Endothelial cell of umbilical vein (primary cell): ENCODE measurements at regions not wholly inside any gene's neighbourhood (a gene's known extent, or its start where the extent isn't known, plus 50 kb on each side); places are given as distances from the start of the nearest gene placed in this dataset.

Source experiments
- BruUV-seq: library from RNA; stranded (reverse); fragments of 400-500 nt; replicated peaks from 2 replicates; lab custom pipeline; 2021; lab: Mats Ljungman, UMichigan
- CTCF ChIA-PET: fragments of 300-600, 350-600 bp; sonication (Branson Sonifier 250); formaldehyde crosslinking; loops from one replicate; lab custom pipeline; 2021; ENCODE audit warnings: antibody characterized with exemption, inconsistent platforms; lab: Charles Lee
- POLR2A ChIA-PET: fragments of 300-600, 350-600 bp; sonication (Branson Sonifier 250); formaldehyde crosslinking; loops from one replicate; lab custom pipeline; 2021; ENCODE audit warnings: antibody characterized with exemption, inconsistent platforms; lab: Charles Lee
- DNase-seq: peaks from one replicate; pipeline ENCODE4 v3.0.0-alpha.2; 2011; ENCODE audit warnings: low read depth, low spot score
- FAIRE-seq: peaks from 2 replicates; lab custom pipeline; 2011; peaks lifted over from hg19 to GRCh38; lab: Jason Lieb, UNC
- H2AFZ ChIP-seq: 2 replicates; pipeline ENCODE4 v1.6.0; 2012; ENCODE audit warnings: low read depth, low read length, control low read depth, inconsistent platforms
- H3K27ac ChIP-seq: 2 replicates; pipeline ENCODE4 v1.5.1; 2011; ENCODE audit warnings: low read depth, mild to moderate bottlenecking, control low read depth, low read length, moderate library complexity; ENCODE audit not compliant: insufficient read depth
- H3K27me3 ChIP-seq, 2 experiments: 2 replicates each; pipeline versions ENCODE4 v1.6.0 to v1.6.1; 2011; ENCODE audit warnings: low read length in 2 of 2, mixed read lengths in 1 of 2; ENCODE audit not compliant: control insufficient read depth in 2 of 2, insufficient read depth in 2 of 2
- H3K36me3 ChIP-seq, 2 experiments: 2 replicates in 1 of 2; 3 replicates in 1 of 2; pipeline ENCODE4 v1.5.1; 2011; ENCODE audit warnings: low read length in 2 of 2, mild to moderate bottlenecking in 1 of 2, moderate library complexity in 1 of 2; ENCODE audit not compliant: control insufficient read depth in 2 of 2, insufficient read depth in 2 of 2; ENCODE audit errors: extremely low read depth in 1 of 2
- H3K4me1 ChIP-seq: 3 replicates; pipeline ENCODE4 v1.5.1; 2011; ENCODE audit warnings: mild to moderate bottlenecking, low read length; ENCODE audit not compliant: control insufficient read depth, insufficient read depth; ENCODE audit errors: extremely low read depth
- H3K4me2 ChIP-seq: 2 replicates; pipeline ENCODE4 v1.6.1; 2011; ENCODE audit warnings: low read length, control low read depth, mixed read lengths; ENCODE audit not compliant: insufficient read depth
- H3K4me3 ChIP-seq, 3 experiments: fragments of 200-600 bp in 1 of 3; sonication (generic), shearing (Covaris generic) in 1 of 3; replicated peaks in 1 of 3; 2 replicates each; pipeline ENCODE4 v1.5.1; 2011 to 2016; ENCODE audit warnings: control low read depth in 3 of 3, low read length in 3 of 3, mild to moderate bottlenecking in 2 of 3, inconsistent platforms in 1 of 3, low read depth in 1 of 3, moderate library complexity in 1 of 3; ENCODE audit not compliant: insufficient read depth in 1 of 3
- H3K79me2 ChIP-seq: 2 replicates; pipeline ENCODE4 v1.6.0; 2012; ENCODE audit warnings: low read length, inconsistent platforms; ENCODE audit not compliant: control insufficient read depth, insufficient read depth
- H3K9ac ChIP-seq: replicated peaks from 2 replicates; pipeline ENCODE3; 2011; ENCODE audit warnings: low read length, control low read depth; ENCODE audit not compliant: insufficient read depth; ENCODE audit errors: extremely low read depth
- H3K9me1 ChIP-seq: replicated peaks from 3 replicates; pipeline ENCODE4 v1.6.0; 2011; ENCODE audit warnings: mild to moderate bottlenecking, low read length; ENCODE audit not compliant: control insufficient read depth, insufficient read depth; ENCODE audit errors: extremely low read depth
- H3K9me3 ChIP-seq: replicated peaks from 2 replicates; pipeline ENCODE4 v1.5.1; 2012; ENCODE audit warnings: low read length, inconsistent platforms; ENCODE audit not compliant: control insufficient read depth, insufficient read depth
- H4K20me1 ChIP-seq: replicated peaks from 2 replicates; pipeline ENCODE3; 2011; ENCODE audit warnings: mild to moderate bottlenecking, low read length; ENCODE audit not compliant: control insufficient read depth, insufficient read depth; ENCODE audit errors: extremely low read depth
- CTCF ChIP-seq, 2 donors: IDR thresholded peaks; 1 replicate in 1 of 2; 2 replicates in 1 of 2; pipeline ENCODE4 v1.5.1; 2011; ENCODE audit warnings: low read length in 2 of 2, mild to moderate bottlenecking in 2 of 2, moderate library complexity in 2 of 2, control low read depth in 1 of 2, inconsistent platforms in 1 of 2, low read depth in 1 of 2; ENCODE audit not compliant: insufficient read depth in 1 of 2; ENCODE audit errors: extremely low read depth in 1 of 2
- EZH2 ChIP-seq: IDR thresholded peaks from 2 replicates; pipeline ENCODE4 v1.6.1; 2012; ENCODE audit warnings: borderline replicate concordance, low read depth, mild to moderate bottlenecking, moderate library complexity, low read length, inconsistent platforms; ENCODE audit not compliant: severe bottlenecking
- FOS ChIP-seq: IDR thresholded peaks from 2 replicates; pipeline ENCODE4 v1.6.1; 2011; ENCODE audit warnings: mild to moderate bottlenecking, low read length, moderate library complexity, borderline replicate concordance; ENCODE audit not compliant: insufficient read depth
- GATA2 ChIP-seq: IDR thresholded peaks from 2 replicates; pipeline ENCODE4 v1.7.0; 2011; ENCODE audit warnings: low read depth, mild to moderate bottlenecking, moderate library complexity, mixed read lengths, low read length; ENCODE audit not compliant: insufficient read length, insufficient read depth
- JUN ChIP-seq: IDR thresholded peaks from 2 replicates; pipeline ENCODE4 v1.6.1; 2011; ENCODE audit warnings: borderline replicate concordance, low read depth; ENCODE audit not compliant: insufficient read length, insufficient read depth
- MAX ChIP-seq: IDR thresholded peaks from 2 replicates; pipeline ENCODE4 v1.6.1; 2011; ENCODE audit not compliant: insufficient read depth, insufficient read length
- MYC ChIP-seq: IDR thresholded peaks from one replicate; pipeline ENCODE4 v1.6.1; 2011; ENCODE audit warnings: mild to moderate bottlenecking, low read depth, low read length
- POLR2A ChIP-seq: IDR thresholded peaks from 2 replicates; pipeline ENCODE4 v1.6.1; 2012; ENCODE audit warnings: low read depth, mild to moderate bottlenecking, control low read depth, low read length
- POLR2AphosphoS5 ChIP-seq: IDR thresholded peaks from 2 replicates; pipeline ENCODE4 v1.6.1; 2012; ENCODE audit warnings: low read depth, mild to moderate bottlenecking, control low read depth, low read length, moderate library complexity; ENCODE audit not compliant: insufficient read depth
- dilution Hi-C: fragments of 300-500 bp; cut with MboI; formaldehyde crosslinking; loops from one replicate; pipeline ENCODE4 v1.15.0; 2019; ENCODE audit warnings: low sequenced_read_pairs; ENCODE audit not compliant: extremely low pct_ligation_motif_present
- intact Hi-C: fragments of 100-400 bp; cut with micrococcal nuclease; formaldehyde crosslinking; loops from one replicate; pipeline ENCODE4 v1.10.0; 2022

DNA sequence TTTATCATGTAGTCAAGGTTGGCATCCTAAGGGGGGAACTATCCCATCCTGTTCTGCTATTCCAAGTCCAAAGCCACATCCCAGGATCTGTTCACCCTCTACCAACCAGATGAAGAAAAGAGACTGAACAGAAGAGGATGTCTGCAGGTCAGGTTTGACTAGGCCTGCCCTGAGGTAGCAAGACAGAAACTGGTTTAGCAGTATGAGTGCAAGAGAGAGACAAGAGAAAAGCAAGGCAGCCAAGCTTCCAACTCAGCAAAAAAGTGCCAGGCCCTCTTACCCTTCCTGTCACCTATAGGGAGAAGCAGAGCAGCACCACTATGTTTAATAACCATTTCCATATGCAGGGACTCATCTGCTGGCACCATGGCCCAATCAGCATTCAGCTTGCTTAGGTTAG lies 320.8 kb upstream of the DUSP10 start:
- ChIA-PET CTCF (no interaction called here), POLR2A (no interaction called here)
- no peaks in the 10 kb centered on the region for H3K9me3 ChIP-seq
- TF ChIP-seq FOS (no peak), MAX (no peak), POLR2AphosphoS5 (no peak), EZH2 (no peak), CTCF (IDR thresholded peaks at IDR 0.05; ENCODE audit: extremely low read depth in 1 of 2, insufficient read depth in 1 of 2, low read depth in 1 of 2, low read length in 2 of 2) (no peak), MYC (no peak), JUN (no peak), POLR2A (no peak), GATA2 (no peak)
- intact Hi-C loops (no loop called here), dilution Hi-C loops (no loop called here)
- no peaks in the 10 kb centered on the region for H3K9me1 ChIP-seq
- no peaks in the 10 kb centered on the region for H3K4me1 ChIP-seq
- no peak overlapping the region for H3K4me3 ChIP-seq
- no peak overlapping the region for H3K9ac ChIP-seq
- H3K4me2 ChIP-seq: no peak overlapping the region
- H3K79me2 ChIP-seq: no peaks in the 10 kb centered on the region
- FAIRE-seq (no peak), DNase-seq (no peak)
- no TSS peak for BruUV-seq
- H3K27me3 ChIP-seq: no peaks in the 10 kb centered on the region
- no peaks in the 10 kb centered on the region for H3K36me3 ChIP-seq
- no peak overlapping the region for H3K27ac ChIP-seq
- H4K20me1 ChIP-seq: no peaks in the 10 kb centered on the region
- no peak overlapping the region for H2AFZ ChIP-seq
